ENCODE measurements at regions not wholly inside any gene's neighbourhood (a gene's known extent, or its start where the extent isn't known, plus 50 kb on each side); places are given as distances from the start of the nearest gene placed in this dataset.

DNA sequence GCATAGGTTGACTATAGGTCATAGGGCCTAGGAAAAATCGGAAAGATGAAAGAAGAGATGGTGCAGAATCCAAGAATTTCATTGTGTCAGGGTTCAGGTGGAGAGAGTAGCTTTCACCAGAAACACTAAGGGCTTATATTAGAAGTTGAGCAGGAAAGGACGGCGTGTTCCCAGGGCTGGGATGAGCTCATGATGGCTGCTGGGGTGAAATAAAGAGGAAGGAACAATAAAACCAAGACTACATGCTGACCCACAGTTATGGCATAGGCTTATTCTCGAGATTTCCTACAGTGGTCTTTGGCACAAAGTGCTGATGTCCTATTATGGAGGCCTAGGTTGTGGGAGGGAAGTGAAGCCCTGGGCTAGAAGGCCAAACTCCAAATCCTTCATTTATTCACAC is 195.8 kb downstream of the PTEN start:
- no peak for DNase-seq (ENCODE audit: low read depth in 3 of 3, low spot score in 1 of 3)

DNA sequence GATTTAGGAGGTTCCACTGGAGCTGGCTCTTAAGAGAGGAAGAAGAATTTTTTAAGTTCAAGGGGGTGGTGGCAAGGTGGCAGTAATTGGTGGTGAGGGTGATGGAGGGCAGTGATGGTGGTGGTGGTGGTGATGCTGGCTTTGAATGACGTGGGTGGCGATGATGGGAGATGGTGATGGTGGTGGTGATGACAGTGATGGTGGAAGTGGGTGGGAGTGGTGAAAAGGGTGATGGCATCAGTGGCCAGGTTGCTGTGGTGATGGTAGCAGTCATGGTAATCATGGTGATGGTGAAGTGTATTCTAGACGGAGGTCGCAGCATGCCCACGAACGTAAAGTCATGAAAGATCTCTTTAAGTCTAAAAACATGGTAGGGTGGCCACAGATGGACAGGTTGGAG is 197.3 kb downstream of the PTEN start:
- DNase-seq (ENCODE audit: low read depth in 3 of 3, low spot score in 1 of 3), result no peak

DNA sequence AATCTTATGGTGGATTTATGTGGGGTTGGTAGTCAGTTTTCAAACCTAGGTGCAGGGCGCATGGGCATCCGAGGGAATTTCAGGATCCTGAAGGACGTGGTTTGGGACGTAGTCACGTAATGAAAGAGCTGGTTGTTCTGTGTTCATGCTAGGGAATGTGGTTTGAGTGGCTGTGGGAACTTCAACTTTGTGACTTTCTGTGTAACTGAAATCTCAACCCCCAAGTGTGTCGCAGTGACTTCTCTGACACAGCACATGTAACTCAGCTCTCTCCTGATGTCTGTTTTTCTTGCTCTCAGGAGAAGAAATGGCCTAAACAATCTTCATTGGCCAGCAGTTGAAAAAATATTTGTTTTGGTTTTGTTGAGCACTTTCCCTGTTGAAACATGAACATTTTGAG is 199.0 kb downstream of the PTEN start:
- no peak for DNase-seq (ENCODE audit: low read depth in 3 of 3, low spot score in 1 of 3)

DNA sequence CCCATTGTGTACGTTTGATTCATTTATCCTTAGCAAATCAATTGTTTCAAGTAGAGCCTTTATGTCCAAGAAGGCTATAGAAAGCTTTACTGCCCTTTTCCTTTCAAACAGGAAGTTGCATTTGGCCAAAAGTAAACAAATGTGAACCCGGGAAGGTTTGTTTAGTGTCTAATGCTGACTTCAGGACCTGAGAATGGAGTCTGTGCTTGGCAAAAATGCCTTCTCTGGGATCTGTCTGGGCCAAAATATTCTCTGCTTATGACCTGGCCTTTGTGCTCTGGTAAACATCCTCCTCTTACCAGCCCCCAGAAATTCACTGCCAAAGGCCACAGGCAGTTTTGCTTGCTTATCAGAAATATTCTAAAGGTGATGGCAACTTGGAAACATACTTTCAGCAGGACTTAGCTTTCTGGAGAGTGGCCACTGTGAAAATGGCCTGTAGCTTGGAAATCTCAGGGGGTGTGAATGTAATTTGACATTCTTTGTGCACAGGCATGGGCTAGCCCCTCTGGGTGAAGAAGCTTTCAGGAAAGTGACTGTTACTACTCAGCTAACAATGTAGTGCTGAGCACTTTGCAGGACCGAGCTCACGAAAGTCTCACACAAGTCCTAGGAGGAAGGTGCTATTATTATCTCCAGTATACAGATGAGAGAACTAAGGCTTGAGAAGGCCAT is 199.5 kb downstream of the PTEN start:
- DNase-seq (ENCODE audit: low read depth in 3 of 3, low spot score in 1 of 3), result no peak

GRCh38 chr10:88063861-88064557 is 200.6 kb downstream of the PTEN start:
- no peak for DNase-seq (ENCODE audit: low read depth in 3 of 3, low spot score in 1 of 3)

GRCh38 chr10:88064608-88065382 is 201.4 kb downstream of the PTEN start:
- no peak for DNase-seq (ENCODE audit: low read depth in 3 of 3, low spot score in 1 of 3)

DNA sequence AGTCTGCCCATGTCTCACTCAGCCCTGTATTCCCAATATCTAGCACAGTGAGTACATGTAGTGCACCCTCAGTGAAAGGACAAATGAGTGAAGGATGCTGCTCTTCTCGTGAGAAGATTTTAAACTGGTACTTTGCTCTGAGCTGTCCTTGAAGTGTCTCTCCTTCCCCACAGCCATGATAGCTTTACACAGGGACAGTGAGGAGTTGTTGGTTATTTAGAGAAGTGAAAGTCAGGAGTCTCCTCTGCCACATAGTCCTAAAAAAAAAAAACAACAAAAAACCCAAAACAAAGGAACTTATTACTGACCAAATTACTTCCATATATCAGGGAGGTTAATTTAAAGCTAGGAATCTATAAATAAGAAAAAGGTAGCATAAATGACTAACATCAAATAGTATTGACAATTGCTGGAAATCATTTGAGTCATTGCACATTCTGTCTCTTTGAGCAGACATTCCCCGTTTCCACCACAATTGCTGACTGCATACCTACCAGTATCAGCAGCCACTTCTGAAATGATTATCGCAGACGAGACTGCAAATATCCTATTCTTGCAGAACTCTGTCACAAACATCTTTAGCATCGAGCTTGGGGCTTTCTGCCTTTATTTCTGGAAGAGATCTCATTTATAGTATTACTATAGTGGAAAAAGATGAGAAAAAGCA is 202.1 kb downstream of the PTEN start:
- no peak for DNase-seq (ENCODE audit: low read depth in 3 of 3, low spot score in 1 of 3)

GRCh38 chr10:88066319-88066718 is 202.9 kb downstream of the PTEN start:
- no peak for DNase-seq (ENCODE audit: low read depth in 3 of 3, low spot score in 1 of 3)

- DNase-seq (ENCODE audit: low read depth in 3 of 3, low spot score in 1 of 3), result no peak
These were observed 203.5 kb downstream of the PTEN start for GRCh38 chr10:88066876-88067275.

- DNase-seq (ENCODE audit: low read depth in 3 of 3, low spot score in 1 of 3), result no peak
These were observed 204.3 kb downstream of the PTEN start for GRCh38 chr10:88067737-88068136.

GRCh38 chr10:88069338-88069737 is 205.9 kb downstream of the PTEN start:
- no peak for DNase-seq (ENCODE audit: low read depth in 3 of 3, low spot score in 1 of 3)

GRCh38 chr10:88070080-88070880 is 206.9 kb downstream of the PTEN start:
- no peak for DNase-seq (ENCODE audit: low read depth in 3 of 3, low spot score in 1 of 3)

- DNase-seq (ENCODE audit: low read depth in 3 of 3, low spot score in 1 of 3), result no peak
These were observed 208.5 kb downstream of the PTEN start for GRCh38 chr10:88071879-88072278.

DNA sequence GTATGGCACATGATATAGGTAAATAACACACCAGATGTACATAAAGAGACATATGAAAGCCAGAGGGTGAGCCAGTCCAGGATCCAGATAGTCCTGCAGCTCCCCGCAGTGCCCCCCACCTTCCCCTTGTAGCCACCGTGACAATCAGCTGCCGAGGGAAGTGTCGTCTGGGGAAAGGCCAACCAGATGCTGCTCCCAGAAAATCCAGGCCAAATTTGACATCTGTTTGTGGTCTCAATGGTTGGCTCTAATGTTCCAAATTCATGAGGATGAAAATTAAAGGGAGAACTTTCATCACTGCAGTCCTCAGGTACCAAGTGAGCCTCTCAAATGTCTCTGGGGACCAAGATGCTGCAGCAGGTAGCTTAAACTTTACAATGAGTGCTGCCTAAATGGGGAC is 210.3 kb downstream of the PTEN start:
- DNase-seq (ENCODE audit: low read depth in 3 of 3, low spot score in 1 of 3), result no peak

GRCh38 chr10:88074971-88075370 is 211.5 kb downstream of the PTEN start:
- no peak for DNase-seq (ENCODE audit: low read depth in 3 of 3, low spot score in 1 of 3)

- DNase-seq (ENCODE audit: low read depth in 3 of 3, low spot score in 1 of 3), result no peak
These were observed 212.8 kb downstream of the PTEN start for GRCh38 chr10:88076027-88076880.

DNA sequence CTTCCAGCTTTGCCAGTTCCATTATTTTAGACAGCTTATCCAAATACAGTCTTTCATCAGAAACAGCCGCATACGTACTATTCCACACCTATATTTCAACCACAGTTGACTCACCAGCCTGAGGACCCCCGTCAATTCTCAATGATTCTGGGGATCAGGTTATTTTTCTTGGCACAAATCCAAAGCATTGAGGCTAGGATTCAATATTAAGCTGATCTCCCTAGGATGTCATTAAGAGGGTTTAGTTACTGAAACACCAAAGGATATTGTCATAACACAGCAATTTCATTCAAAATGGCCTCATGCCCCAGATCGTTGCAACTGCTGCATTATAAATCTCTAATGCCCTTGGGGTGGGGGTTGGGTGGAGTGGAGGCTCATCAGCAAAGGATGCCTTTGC is 214.6 kb downstream of the PTEN start:
- no peak for DNase-seq (ENCODE audit: low read depth in 3 of 3, low spot score in 1 of 3)

DNA sequence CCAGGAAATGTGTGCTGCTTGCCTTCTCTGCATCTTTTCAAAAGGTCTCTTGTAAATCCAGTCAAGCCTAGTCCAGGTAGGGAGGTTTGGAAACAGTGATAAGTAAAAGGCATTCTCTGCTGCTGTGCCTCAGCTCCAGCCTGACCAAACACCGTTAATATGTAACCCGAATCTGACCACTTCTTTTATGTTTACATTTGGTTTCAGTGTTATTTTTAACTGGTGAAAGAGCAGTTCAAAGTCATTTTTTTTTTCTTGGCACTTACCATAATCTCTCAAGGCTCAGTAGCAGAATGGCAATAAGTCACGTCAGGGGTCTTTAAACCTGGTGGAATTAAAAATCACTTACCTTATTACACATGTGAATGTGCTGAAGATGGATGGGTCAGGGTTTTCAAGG is 216.8 kb downstream of the PTEN start:
- DNase-seq (ENCODE audit: low read depth in 3 of 3, low spot score in 1 of 3), result no peak

DNA sequence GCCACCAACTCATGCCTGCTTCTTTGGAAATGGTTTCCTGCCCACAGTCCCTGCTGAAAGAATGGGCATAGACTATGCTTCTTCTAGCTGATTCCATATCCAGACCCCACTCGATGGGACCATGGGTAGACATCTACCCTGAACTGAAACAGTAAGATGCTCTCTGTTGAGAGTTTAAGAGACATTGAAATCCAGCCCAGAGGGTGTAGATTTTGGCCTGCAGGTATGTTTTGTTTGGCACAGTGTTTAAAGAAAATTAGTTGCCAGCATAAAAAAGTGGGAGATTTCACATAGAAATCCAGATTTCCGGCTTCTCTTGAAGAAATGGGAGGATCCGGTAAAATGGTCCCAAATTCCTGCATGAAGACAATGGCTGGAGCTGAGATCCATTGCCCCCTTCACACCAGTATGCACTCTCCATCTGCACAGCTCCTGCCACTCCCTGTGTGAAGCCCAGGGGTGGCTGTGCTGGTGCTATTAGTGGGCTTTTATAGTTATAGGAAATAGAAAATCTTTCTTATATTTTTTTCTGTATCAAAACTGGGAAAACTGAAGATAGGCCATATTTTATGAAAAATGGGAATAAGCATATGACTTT is 218.1 kb downstream of the PTEN start:
- DNase-seq (ENCODE audit: low read depth in 3 of 3, low spot score in 1 of 3), result no peak

- DNase-seq (ENCODE audit: low read depth in 3 of 3, low spot score in 1 of 3), result no peak
These were observed 219.0 kb downstream of the PTEN start for GRCh38 chr10:88082391-88082790.

Measured in stimulated activated CD4-positive, alpha-beta T cell treated with anti-CD3 and anti-CD28 coated beads, TNF-alpha, amount 100 ng/mL, for 1 hour (primary cell).